Transverse colon (tissue), 4 donors: ENCODE measurements at regions not wholly inside any gene's neighbourhood (a gene's known extent, or its start where the extent isn't known, plus 50 kb on each side); places are given as distances from the start of the nearest gene placed in this dataset.

Experiments used
- CTCF ChIP-seq, 5 experiments: fragments of 200-600 bp in 3 of 5; fragments of 450-650 bp in 2 of 5; sonication (generic) in 3 of 5; IDR thresholded peaks; 1 replicate in 2 of 5; 2 replicates in 3 of 5; pipeline ENCODE4 v1.5.1; 2016 to 2017; ENCODE audit warnings: antibody characterized with exemption in 5 of 5, inconsistent platforms in 3 of 5, mild to moderate bottlenecking in 2 of 5, moderate library complexity in 1 of 5
- POLR2A ChIP-seq: fragments of 450-650 bp; IDR thresholded peaks from one replicate; pipeline ENCODE4 v1.6.1; 2016; ENCODE audit warnings: antibody characterized with exemption, mild to moderate bottlenecking, moderate library complexity
- POLR2AphosphoS5 ChIP-seq, 3 donors: sonication (generic); formaldehyde crosslinking; IDR thresholded peaks; one replicate each; pipeline ENCODE4 v1.6.1; 2016; ENCODE audit warnings: antibody characterized with exemption in 3 of 3

- TF ChIP-seq CTCF (IDR thresholded peaks at IDR 0.05) (no peak), POLR2A (no peak), POLR2AphosphoS5 (IDR thresholded peaks at IDR 0.05) (no peak)
These were observed 133.9 kb upstream of the ZNF618 start for GRCh38 chr9:113741886-113742854.
